NCI-H146 (cell line): ENCODE measurements at regions not wholly inside any gene's neighbourhood (a gene's known extent, or its start where the extent isn't known, plus 50 kb on each side); places are given as distances from the start of the nearest gene placed in this dataset.

Experiments used
- DNase-seq: peaks from one replicate; lab custom pipeline; 2025; lab: John Stamatoyannopoulos, UW

- DNase-seq: peak; percentile 14
These were observed 57.8 kb upstream of the STX18 start for GRCh38 chr4:4599481-4600275.

DNA sequence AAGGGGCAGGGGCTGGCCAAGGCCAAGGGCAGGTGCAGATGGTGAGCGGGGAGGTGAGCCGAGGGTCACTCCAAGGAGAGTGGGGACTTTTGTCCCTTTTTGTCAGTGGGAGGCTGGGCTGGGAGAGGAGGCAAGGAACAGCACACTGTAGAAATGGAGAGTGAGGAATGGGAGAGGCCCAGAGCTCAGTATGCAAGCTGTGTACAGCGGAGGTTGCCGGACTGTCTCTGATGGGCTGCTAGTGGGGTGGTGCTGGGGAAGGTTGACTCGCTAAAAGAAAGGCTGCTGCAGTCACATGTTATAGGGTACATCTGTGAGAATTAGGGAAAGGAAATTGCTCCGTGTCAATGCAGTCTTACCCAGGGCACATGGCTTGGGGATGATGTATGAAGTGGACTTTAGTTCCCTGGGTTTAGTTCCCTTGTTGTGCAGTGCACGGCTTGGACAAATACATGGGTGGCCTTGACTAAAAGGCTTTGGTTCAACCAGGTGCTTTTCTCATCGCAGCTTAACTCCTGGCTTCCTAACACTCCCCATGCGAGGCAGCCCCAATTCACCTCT, 57.1 kb upstream of the STX18 start:
- no peak for DNase-seq

- no peak for DNase-seq
These were observed 54.9 kb upstream of the STX18 start for GRCh38 chr4:4596720-4597119.

DNA sequence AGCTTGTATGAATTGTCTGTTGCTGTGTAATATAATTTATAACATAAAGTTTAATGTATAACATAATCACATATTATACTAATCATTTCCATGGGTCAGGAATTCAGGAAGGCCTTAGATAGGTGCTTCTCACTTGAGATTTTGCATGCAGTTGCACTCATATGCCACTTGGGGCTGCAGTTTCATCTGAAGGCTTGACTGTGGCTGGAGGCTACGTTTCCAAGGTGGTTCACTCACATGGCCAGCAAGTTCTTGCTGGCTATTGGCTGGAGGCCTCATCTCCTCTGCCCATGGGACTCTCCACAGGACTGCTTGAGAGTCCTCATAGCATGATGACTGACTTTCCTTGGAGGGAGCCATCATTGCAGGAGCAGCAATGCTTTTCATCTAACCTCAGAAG, 53.4 kb upstream of the STX18 start:
- DNase-seq: no peak

- DNase-seq: no peak
These were observed 52.6 kb upstream of the STX18 start for GRCh38 chr4:4594285-4594920.

GRCh38 chr4:4593596-4594284, 51.9 kb upstream of the STX18 start:
- peak; percentile 2 for DNase-seq

GRCh38 chr4:4592414-4592813, 50.6 kb upstream of the STX18 start:
- no peak for DNase-seq
